Upper lobe of left lung (tissue), 6 donors: ENCODE measurements at regions not wholly inside any gene's neighbourhood (a gene's known extent, or its start where the extent isn't known, plus 50 kb on each side); places are given as distances from the start of the nearest gene placed in this dataset.
"Not testable (repeated sequence)": the region's sequence is repeated elsewhere in the genome, so short reads cannot be mapped to it uniquely, and the experiment has no call there.

ENCODE experiments used
- ATAC-seq, 2 donors: fragments of 200-7000 bp; cut with Tn5 transposase; one replicate each; pipeline ENCODE4 v1.9.1; 2022; ENCODE audit warnings: mild to moderate bottlenecking in 2 of 2, moderate library complexity in 2 of 2; ENCODE audit not compliant: low FRiP score in 2 of 2
- DNase-seq, 2 donors: peaks; one replicate each; pipeline ENCODE4 v3.0.0-alpha.2; 2019 to 2020
- H3K27ac ChIP-seq, 4 donors: fragments of 200-600 bp; sonication (generic); one replicate each; pipeline ENCODE4 v1.5.1; 2016 to 2019
- H3K27me3 ChIP-seq, 4 donors: fragments of 200-600 bp; sonication (generic); one replicate each; pipeline ENCODE4 v1.5.1; 2017 to 2019
- H3K36me3 ChIP-seq, 4 donors: fragments of 200-600 bp; sonication (generic); one replicate each; pipeline ENCODE4 v1.5.1; 2016 to 2019
- H3K4me1 ChIP-seq, 4 donors: fragments of 200-600 bp; sonication (generic); one replicate each; pipeline ENCODE4 v1.5.1; 2018 to 2019
- H3K4me3 ChIP-seq, 4 donors: fragments of 200-600 bp; sonication (generic); one replicate each; pipeline ENCODE4 v1.5.1; 2017 to 2019; ENCODE audit warnings: mild to moderate bottlenecking in 2 of 4, moderate library complexity in 1 of 4
- H3K9me3 ChIP-seq, 4 donors: fragments of 200-600 bp; sonication (generic); one replicate each; pipeline ENCODE4 v1.5.1; 2018 to 2019
- CTCF ChIP-seq, 6 experiments: fragments of 450-650 bp in 4 of 6; fragments of 200-600 bp in 2 of 6; sonication (generic) in 2 of 6; IDR thresholded peaks; one replicate each; pipeline ENCODE4 v1.5.1; 2016 to 2019; ENCODE audit warnings: antibody characterized with exemption in 6 of 6
- EP300 ChIP-seq, 4 donors: sonication (generic); formaldehyde crosslinking; IDR thresholded peaks; one replicate each; pipeline ENCODE4 v1.5.1; 2017; ENCODE audit warnings: antibody characterized with exemption in 4 of 4, control low read depth in 2 of 4
- POLR2A ChIP-seq, 4 donors: fragments of 450-650 bp; IDR thresholded peaks; one replicate each; pipeline ENCODE4 v1.5.1; 2016 to 2017; ENCODE audit warnings: antibody characterized with exemption in 4 of 4, mild to moderate bottlenecking in 2 of 4
- POLR2AphosphoS5 ChIP-seq, 2 donors: sonication (generic); formaldehyde crosslinking; IDR thresholded peaks; one replicate each; pipeline ENCODE4 v1.5.1; 2017; ENCODE audit warnings: antibody characterized with exemption in 2 of 2
- WGBS, 2 donors: methylation state at CpG; one replicate each; pipeline ENCODE4 v1.1.5; 2017 to 2018; 5-methylcytosine and 5-hydroxymethylcytosine counted together
- donor health status: DM: no; HTN: no; CAD: no; lungs with moderate emphysema.
- donor health status: DM: no; HTN: yes; CAD: no; lungs with severe emphysema.

DNA sequence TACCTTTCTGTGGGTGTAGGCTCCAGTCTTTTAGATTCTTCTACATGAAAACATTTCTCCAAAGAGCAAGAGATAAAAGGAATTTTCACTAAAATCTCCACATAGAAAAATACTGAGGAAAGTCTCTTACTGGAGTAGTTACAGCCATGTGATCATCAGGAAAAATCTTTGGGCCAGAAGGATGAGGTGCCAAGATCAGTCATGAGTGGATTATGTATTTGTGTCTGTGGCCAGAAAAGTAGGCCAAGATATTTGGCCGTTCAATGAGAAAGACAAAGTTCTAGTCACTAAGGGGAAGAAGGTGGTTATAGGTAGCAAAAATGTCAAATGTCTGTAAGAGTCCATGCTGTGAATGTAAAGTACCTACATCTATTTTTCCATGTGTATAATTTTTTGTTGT is 339.3 kb downstream of the NSUN3 start:
- no peak overlapping the region for H3K27ac ChIP-seq
- no peak overlapping the region for H3K4me3 ChIP-seq
- ATAC-seq = no peak
- H3K36me3 ChIP-seq = no peaks in the 10 kb centered on the region
- 75 to 81% methylated on average over 1 of the region's 1 CpG for WGBS, 2 donors
- no peaks in the 10 kb centered on the region for H3K9me3 ChIP-seq
- no peaks in the 10 kb centered on the region for H3K27me3 ChIP-seq
- no peaks in the 10 kb centered on the region for H3K4me1 ChIP-seq
- no peak for TF ChIP-seq CTCF (IDR thresholded peaks at IDR 0.05)
- DNase-seq = no peak

DNA sequence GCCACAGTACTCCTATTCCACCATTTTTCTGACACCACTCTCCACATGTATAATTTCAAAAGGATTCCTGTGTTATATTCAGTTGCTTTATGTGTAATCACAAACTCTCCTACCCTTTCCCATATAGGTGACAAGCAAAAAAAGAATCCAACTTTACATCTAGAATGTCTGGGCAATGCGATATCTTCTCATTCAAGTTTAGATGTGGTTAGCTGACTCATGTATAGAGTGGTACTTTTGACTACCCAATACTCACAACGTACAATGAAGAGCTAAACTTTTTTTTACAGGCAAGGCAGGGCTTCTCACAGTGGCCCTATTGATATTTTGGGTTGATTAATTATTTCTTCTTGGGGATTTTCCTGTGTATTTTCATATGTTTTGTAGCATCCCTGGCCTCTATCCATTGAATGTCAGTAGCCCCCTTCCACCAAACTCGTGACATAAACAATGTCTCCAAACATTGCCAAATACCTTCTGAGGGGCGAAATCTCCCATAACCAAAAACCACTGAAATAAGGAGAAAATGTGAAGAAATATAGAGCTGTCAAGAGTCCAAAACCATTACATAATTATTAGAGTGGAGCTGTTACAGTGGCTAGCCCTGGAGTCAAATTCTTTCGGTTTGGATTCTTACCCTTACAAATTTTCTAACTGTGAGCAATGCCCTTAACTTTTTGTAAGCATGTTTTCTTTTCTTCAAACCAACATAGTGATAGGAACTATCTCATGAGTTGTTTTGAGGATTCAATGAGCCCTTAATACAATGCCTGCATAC is 342.6 kb downstream of the NSUN3 start:
- no peaks in the 10 kb centered on the region for H3K36me3 ChIP-seq
- ATAC-seq (no peak), DNase-seq (no peak)
- H3K27ac ChIP-seq = no peak overlapping the region
- no peaks in the 10 kb centered on the region for H3K27me3 ChIP-seq
- H3K4me1 ChIP-seq = no peaks in the 10 kb centered on the region
- 74 to 84% methylated on average over 5 of the region's 5 CpGs for WGBS, 2 donors
- H3K9me3 ChIP-seq = no peaks in the 10 kb centered on the region
- no peak overlapping the region for H3K4me3 ChIP-seq
- TF ChIP-seq POLR2AphosphoS5 (IDR thresholded peaks at IDR 0.05) = no peak
- no peak for TF ChIP-seq CTCF (IDR thresholded peaks at IDR 0.05)
- no peak for TF ChIP-seq EP300 (IDR thresholded peaks at IDR 0.05)
- no peak for TF ChIP-seq POLR2A (IDR thresholded peaks at IDR 0.05)

DNA sequence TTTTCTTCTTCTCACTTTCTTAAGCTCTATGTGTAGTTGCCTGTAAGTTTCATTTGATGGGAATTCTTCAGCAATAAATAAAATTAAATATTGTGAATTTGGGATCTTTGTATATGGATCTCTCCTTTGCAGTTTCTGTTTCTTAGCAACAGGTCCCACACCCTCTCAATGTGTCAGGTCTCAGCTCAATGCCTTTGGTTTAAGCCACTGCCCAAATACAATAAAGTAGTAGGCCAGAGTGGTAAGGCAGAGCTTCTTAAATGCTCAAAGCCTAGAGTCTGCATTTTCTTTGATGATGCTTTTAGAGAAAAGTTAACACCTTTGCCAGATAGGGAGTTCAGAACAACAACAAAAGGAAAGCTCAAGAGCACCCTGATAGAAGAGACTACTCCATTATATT is 343.7 kb downstream of the NSUN3 start:
- no peak overlapping the region for H3K4me3 ChIP-seq
- H3K4me1 ChIP-seq = no peaks in the 10 kb centered on the region
- no peak for DNase-seq
- H3K27me3 ChIP-seq = no peaks in the 10 kb centered on the region
- H3K27ac ChIP-seq = no peak overlapping the region
- ATAC-seq = no peak
- TF ChIP-seq CTCF (IDR thresholded peaks at IDR 0.05) (no peak), EP300 (IDR thresholded peaks at IDR 0.05) (no peak), POLR2AphosphoS5 (IDR thresholded peaks at IDR 0.05) (no peak), POLR2A (IDR thresholded peaks at IDR 0.05) (no peak)
- H3K9me3 ChIP-seq = no peaks in the 10 kb centered on the region
- no peaks in the 10 kb centered on the region for H3K36me3 ChIP-seq

DNA sequence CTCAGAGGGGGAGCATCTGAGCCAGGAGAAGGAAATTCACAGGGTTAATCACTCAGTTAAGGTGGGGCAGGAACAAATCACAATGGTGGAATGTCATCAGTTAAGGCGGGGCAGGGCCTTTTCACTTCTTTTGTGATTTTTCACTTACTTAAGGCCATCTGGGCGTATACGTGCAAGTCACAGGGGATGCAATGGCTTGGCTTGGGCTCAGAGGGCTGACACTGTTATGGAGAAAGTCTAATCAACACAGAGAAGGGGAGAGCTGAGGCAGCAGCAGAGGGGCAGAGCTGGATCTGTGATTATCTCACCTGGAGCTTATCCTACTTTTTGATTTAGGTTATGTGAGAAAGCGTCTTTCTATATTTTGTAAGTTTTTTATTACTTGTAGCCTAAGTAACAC is 350.1 kb downstream of the NSUN3 start:
- 76 to 80% methylated on average over 4 of the region's 4 CpGs for WGBS, 2 donors
- H3K4me3 ChIP-seq, ATAC-seq: not testable (repeated sequence)

DNA sequence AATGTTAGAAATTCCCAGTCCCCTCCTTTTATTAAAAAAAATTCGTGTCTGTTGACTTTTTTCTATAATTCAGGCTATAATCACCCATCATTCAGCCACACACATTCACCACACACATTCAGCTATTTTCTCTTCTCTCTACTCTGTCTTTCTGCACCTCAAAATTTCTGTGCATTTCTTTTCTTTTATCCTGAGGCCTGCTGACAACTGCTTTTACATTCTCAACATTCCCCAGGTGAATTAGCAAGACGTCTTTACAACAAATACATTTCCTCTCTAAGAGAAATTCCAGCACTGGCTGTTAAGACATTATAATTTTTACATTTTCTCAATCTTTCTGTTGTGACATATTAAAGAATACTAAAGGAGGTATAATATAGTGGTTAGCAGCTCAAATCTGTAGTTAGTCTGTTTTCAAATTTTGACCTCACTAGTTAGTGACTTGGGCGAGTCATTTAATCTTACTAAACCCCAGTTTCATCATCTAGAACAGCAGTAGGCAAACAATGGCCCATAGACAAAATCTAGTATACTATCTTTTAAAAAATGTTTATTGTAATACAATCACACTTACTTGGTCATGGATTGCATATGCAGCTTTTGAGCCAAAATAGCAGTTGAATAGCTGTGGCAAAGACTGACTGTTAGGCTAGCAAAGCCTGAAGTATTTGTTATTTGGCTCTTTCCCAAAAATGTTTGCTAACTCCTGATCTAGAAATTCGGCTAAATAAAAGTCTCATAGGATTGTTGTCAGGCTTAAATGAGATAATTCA is 350.7 kb downstream of the NSUN3 start:
- H3K4me1 ChIP-seq = no peaks in the 10 kb centered on the region
- H3K36me3 ChIP-seq = no peaks in the 10 kb centered on the region
- no peaks in the 10 kb centered on the region for H3K27me3 ChIP-seq
- H3K27ac ChIP-seq = no peak overlapping the region
- ATAC-seq = no peak
- TF ChIP-seq EP300 (IDR thresholded peaks at IDR 0.05) (no peak), CTCF (IDR thresholded peaks at IDR 0.05) (no peak), POLR2A (IDR thresholded peaks at IDR 0.05) (no peak), POLR2AphosphoS5 (IDR thresholded peaks at IDR 0.05) (no peak)
- no peak for DNase-seq
- 49 to 54% methylated on average over 4 of the region's 4 CpGs for WGBS, 2 donors
- no peak overlapping the region for H3K4me3 ChIP-seq
- no peaks in the 10 kb centered on the region for H3K9me3 ChIP-seq

More for the DNA sequence above, 350.1 kb downstream of the NSUN3 start:
- H3K36me3 ChIP-seq, H3K27ac ChIP-seq, H3K27me3 ChIP-seq, H3K9me3 ChIP-seq, H3K4me1 ChIP-seq, DNase-seq: not testable (repeated sequence)
